ENCODE measurements at regions not wholly inside any gene's neighbourhood (a gene's known extent, or its start where the extent isn't known, plus 50 kb on each side); places are given as distances from the start of the nearest gene placed in this dataset.

GRCh38 chr5:77558266-77558665, 66.2 kb upstream of the WDR41 start:
- peak; percentile 63 for DNase-seq (ENCODE audit: low spot score)
- Histone ChIP-seq H3K4me3 (no peak overlapping the region), H3K27ac (ENCODE audit: low read depth) (no peak overlapping the region), H3K4me1 (ENCODE audit: insufficient read depth) (no peaks in the 10 kb centered on the region; the same call in 1 of the 2 replicates), H4K20me1 (replicated peaks; ENCODE audit: insufficient read depth) (no peaks in the 10 kb centered on the region), H3F3A (replicated peaks; ENCODE audit: low read depth) (no peaks in the 10 kb centered on the region), H3K79me2 (replicated peaks; ENCODE audit: insufficient read depth) (no peaks in the 10 kb centered on the region), H3K36me3 (ENCODE audit: insufficient read depth) (no peaks in the 10 kb centered on the region), H3K4me2 (no peak overlapping the region), H3K27me3 (ENCODE audit: insufficient read depth) (no peaks in the 10 kb centered on the region), H2AFZ (no peak overlapping the region), H3K9me2 (ENCODE audit: insufficient read depth) (no peaks in the 10 kb centered on the region)
- Mint-ChIP-seq H3K36me3 (ENCODE audit: low read depth) (no peaks in the 10 kb centered on the region), H3K9me3 (no peaks in the 10 kb centered on the region), H3K4me1 (no peaks in the 10 kb centered on the region), H3K4me3 (no peak overlapping the region), H3K27me3 (ENCODE audit: insufficient read depth, low read depth, poor library complexity) (peaks cover 4% of the 10 kb centered on the region), H3K27ac (no peak overlapping the region)
- ATAC-seq, result peak; percentile 80
- TF ChIP-seq EZH2phosphoT487 (IDR thresholded peaks at IDR 0.05; ENCODE audit: unreplicated experiment), result no peak
- TF ChIP-seq, protein P1, sequence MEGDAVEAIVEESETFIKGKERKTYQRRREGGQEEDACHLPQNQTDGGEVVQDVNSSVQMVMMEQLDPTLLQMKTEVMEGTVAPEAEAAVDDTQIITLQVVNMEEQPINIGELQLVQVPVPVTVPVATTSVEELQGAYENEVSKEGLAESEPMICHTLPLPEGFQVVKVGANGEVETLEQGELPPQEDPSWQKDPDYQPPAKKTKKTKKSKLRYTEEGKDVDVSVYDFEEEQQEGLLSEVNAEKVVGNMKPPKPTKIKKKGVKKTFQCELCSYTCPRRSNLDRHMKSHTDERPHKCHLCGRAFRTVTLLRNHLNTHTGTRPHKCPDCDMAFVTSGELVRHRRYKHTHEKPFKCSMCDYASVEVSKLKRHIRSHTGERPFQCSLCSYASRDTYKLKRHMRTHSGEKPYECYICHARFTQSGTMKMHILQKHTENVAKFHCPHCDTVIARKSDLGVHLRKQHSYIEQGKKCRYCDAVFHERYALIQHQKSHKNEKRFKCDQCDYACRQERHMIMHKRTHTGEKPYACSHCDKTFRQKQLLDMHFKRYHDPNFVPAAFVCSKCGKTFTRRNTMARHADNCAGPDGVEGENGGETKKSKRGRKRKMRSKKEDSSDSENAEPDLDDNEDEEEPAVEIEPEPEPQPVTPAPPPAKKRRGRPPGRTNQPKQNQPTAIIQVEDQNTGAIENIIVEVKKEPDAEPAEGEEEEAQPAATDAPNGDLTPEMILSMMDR (conservative IDR thresholded peaks at IDR 0.05; ENCODE audit: low read depth in 2 of 2), result 0 out of 4 replicates have a peak, but pooled peaks of 1 of the 2 experiments have one; percentile 15

DNA sequence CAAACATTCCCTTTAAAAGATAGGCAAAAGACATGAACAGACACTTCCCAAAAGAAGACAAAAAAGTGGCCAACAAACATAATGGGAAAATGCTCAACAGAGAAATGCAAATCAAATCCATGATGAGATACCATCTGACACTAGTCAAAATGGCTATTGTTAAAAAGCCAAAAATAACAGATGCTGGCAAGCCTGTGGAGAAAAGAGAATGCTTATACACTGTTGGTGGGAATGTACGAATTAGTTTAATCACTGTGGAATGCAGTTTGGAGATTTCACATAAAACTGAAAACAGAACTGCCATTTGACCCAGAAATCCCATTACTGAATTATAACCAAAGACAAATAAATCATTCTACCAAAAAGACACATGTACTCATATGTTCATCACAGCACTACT, 58.3 kb upstream of the WDR41 start:
- TF ChIP-seq, protein P1 (conservative IDR thresholded peaks at IDR 0.05; ENCODE audit: low read depth in 2 of 2), result no peak
- TF ChIP-seq NANOG (IDR thresholded peaks at IDR 0.05; ENCODE audit: borderline replicate concordance), result no peak
- TF ChIP-seq, protein P2, sequence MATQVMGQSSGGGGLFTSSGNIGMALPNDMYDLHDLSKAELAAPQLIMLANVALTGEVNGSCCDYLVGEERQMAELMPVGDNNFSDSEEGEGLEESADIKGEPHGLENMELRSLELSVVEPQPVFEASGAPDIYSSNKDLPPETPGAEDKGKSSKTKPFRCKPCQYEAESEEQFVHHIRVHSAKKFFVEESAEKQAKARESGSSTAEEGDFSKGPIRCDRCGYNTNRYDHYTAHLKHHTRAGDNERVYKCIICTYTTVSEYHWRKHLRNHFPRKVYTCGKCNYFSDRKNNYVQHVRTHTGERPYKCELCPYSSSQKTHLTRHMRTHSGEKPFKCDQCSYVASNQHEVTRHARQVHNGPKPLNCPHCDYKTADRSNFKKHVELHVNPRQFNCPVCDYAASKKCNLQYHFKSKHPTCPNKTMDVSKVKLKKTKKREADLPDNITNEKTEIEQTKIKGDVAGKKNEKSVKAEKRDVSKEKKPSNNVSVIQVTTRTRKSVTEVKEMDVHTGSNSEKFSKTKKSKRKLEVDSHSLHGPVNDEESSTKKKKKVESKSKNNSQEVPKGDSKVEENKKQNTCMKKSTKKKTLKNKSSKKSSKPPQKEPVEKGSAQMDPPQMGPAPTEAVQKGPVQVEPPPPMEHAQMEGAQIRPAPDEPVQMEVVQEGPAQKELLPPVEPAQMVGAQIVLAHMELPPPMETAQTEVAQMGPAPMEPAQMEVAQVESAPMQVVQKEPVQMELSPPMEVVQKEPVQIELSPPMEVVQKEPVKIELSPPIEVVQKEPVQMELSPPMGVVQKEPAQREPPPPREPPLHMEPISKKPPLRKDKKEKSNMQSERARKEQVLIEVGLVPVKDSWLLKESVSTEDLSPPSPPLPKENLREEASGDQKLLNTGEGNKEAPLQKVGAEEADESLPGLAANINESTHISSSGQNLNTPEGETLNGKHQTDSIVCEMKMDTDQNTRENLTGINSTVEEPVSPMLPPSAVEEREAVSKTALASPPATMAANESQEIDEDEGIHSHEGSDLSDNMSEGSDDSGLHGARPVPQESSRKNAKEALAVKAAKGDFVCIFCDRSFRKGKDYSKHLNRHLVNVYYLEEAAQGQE (IDR thresholded peaks at IDR 0.05; ENCODE audit: unreplicated experiment), result no peak
- TF ChIP-seq EZH2 (IDR thresholded peaks at IDR 0.05; ENCODE audit: low read depth, unreplicated experiment), result no peak
- TF ChIP-seq STAT1 (IDR thresholded peaks at IDR 0.05; ENCODE audit: unreplicated experiment), result no peak
- no peak for TF ChIP-seq JUNB (IDR thresholded peaks at IDR 0.05; ENCODE audit: unreplicated experiment)
- no peaks in the 10 kb centered on the region for H3K4me1 Mint-ChIP-seq
- Histone ChIP-seq H3K79me2 (replicated peaks; ENCODE audit: insufficient read depth) (no peaks in the 10 kb centered on the region), H3K36me3 (ENCODE audit: insufficient read depth) (no peaks in the 10 kb centered on the region; the same call in 1 of the 2 replicates), H3K9me2 (ENCODE audit: insufficient read depth) (peaks cover 2% of the 10 kb centered on the region; the same call in 1 of the 2 replicates), H3K27me3 (ENCODE audit: insufficient read depth) (no peaks in the 10 kb centered on the region), H3K4me3 (no peak overlapping the region), H3K4me2 (no peak overlapping the region), H3F3A (replicated peaks; ENCODE audit: low read depth) (no peaks in the 10 kb centered on the region), H4K20me1 (replicated peaks; ENCODE audit: insufficient read depth) (no peaks in the 10 kb centered on the region), H3K27ac (ENCODE audit: low read depth) (no peak overlapping the region), H2AFZ (no peak overlapping the region), H3K4me1 (ENCODE audit: insufficient read depth) (no peaks in the 10 kb centered on the region)
- peaks cover 7% of the 10 kb centered on the region; the same call in 2 of the 3 replicates for H3K9me3 Mint-ChIP-seq
- ATAC-seq, result no peak
- H3K4me3 Mint-ChIP-seq, result no peak overlapping the region
- H3K27me3 Mint-ChIP-seq (ENCODE audit: insufficient read depth, low read depth, poor library complexity), result no peaks in the 10 kb centered on the region
- H3K36me3 Mint-ChIP-seq (ENCODE audit: low read depth), result no peaks in the 10 kb centered on the region
- no peak for DNase-seq (ENCODE audit: low spot score)
- H3K27ac Mint-ChIP-seq, result no peak overlapping the region
